NCI-H526 (cell line): ENCODE measurements at regions not wholly inside any gene's neighbourhood (a gene's known extent, or its start where the extent isn't known, plus 50 kb on each side); places are given as distances from the start of the nearest gene placed in this dataset.

ENCODE experiments used
- DNase-seq, 2 experiments: peaks; one replicate each; lab custom pipeline; 2025; lab: John Stamatoyannopoulos, UW

DNA sequence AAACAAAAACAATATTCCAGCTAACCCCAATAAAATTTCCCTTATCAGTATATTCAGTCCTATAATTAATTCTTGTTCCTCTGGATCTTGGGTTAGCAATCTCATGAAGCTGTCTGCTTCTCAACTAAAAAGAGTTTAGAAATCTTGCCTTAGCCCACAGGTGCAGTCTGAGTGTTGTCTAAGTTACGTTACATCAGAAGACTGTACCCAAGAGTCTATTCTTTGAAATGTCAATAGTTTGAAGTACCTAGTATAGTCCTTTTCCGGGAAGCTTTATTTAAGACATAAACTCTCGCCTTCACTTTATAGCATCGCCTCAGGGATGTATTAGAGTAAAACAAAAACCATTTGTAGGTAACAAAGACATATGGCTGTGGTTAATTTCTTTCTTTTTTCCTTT lies 465.1 kb downstream of the FUT8 start:
- DNase-seq: no peak

DNA sequence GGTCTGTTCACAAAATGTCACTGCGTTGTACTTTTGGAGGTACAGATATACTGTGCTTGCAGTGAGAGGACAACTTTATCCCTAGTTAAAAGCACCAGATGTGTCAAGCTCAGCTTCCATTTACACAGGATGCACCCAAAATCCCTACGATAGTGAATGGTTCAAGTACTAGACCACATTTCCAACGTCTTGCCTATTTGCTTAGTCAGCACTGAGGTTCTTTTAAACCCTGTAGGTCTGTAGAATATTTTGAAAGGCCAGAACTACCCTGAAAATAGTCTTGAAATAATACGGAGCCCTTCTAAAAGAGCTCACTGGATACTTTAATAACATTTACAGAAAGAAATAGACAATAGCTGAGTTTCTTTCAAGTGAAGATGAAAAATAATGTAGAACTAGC lies 466.1 kb downstream of the FUT8 start:
- DNase-seq: no peak

DNA sequence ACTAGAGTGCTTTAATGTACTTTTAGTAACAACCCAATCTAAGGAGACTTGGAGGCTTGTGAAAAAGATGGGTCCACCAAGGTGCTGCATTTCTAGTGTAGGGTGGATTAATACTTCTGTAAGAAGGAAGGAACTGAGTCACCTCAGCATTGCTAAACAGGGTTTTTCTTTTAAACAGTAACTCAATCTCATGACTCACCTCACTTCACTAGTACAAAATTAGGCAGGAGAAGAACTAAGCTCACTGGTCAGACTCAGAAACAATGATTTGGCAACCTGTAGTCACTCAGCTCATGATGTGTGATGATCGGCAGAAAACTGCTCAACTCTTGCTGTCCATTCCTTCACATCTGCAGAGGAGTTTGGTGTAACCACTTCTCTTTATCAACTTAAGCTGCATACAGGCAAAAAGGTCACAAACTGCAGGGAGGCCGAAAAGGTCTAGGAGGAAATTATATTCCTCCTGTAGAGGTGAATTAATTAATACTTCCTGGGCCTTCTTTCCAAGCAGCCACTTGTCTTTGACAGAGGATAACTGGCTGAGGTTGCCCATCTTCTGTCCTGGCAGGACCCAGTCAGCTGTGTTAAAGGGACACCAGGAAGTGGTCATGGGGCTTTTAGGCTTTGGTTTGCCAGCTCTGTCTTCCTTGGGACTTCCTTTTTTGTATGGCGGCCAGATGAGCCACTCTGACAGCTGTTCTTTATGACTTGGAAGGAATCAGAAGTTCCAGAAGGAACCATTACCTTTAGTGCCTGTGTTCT lies 466.9 kb downstream of the FUT8 start:
- DNase-seq: no peak

DNA sequence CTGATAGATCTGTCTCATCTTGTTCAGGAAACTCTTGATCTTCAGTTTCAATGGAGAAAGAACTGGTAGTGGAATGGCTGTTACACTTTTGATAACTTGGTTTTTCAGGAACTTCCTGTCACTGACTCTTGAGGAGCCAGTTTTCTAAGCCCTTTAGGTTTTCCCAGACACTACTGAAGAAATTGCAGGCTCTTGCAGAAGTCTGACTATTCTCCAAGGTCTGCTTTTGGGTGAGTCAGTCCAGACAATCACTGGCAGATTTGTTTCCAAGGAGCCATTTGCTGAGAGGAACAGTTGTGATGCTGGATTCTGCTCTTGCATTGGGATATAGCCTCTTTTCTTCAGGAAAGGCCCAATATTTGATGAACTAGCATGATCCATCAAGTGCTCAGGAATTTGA lies 468.0 kb downstream of the FUT8 start:
- DNase-seq: no peak

DNA sequence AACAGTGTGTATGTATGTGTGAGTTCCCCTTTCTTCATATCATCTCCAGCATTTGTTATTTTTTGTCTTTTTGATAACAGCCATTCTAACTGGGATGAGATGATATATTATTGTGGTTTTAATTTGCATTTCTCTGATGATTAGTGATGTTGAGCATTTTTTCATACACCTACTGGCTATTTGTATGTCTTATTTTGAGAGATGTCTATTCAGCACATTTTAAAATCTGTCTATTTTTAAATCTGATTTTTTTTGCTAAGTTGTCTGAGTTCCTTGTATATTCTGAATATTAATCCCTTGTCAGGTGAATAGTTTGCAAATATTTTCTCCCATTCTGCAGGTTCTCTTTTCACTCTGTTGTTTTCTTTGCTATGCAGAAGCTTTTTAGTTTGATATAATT lies 469.1 kb downstream of the FUT8 start:
- no peak for DNase-seq

DNA sequence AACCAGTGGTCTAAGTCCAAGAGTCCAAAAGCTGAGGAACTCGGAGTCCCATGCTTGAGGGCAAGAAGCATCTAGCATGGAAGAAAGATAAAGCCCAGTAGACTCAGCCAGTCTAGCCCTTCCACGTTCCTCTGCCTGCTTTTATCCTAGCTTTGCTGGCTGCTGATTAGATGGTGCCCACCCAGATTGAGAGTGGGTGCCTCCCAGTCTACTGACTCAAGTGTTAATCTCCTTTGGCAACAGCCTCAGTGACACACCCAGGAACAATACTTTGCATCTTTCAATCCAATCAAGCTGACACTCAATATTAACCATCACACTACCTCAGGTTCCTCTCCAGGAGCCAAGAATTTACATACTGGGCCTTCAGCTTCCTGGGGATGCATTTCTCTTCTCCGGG lies 476.1 kb downstream of the FUT8 start:
- peak in 1 of 2 experiments; percentile 14 for DNase-seq

DNA sequence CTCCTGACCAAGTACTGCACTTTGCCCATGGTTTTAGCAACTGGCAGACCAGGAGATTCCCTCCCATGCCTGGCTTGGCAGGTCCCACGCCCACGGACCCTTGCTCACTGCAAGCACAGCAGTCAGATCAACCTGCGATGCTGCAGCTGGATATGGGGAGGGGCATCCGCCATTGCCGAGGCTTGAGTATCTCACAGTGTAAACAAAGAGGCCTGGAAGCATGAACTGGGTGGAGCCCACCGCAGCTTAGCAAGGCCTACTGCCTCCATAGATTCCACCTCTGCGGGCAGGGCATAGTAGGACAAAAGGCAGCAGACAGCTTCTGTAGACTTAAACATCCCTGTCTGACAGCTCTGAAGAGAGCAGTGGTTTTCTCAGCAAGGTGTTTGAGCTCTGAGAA lies 479.8 kb downstream of the FUT8 start:
- no peak for DNase-seq

DNA sequence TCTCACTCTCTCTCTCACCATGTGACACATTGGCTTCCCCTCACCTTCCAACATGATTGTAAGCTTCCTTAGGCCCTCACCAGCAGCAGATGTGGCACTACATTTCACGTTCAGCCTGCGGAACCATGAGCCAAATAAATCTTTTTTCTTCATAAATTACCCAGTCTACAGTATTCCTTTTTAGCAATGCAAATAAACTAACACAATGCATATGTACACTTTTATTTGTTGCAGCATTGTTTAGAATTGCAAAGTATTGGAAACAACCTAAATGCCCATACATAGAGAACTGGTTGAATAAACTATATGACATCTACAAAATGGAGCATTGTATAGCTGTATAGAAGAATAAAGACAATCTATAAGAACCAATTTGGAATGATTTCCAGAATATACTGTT lies 487.6 kb downstream of the FUT8 start:
- no peak for DNase-seq

DNA sequence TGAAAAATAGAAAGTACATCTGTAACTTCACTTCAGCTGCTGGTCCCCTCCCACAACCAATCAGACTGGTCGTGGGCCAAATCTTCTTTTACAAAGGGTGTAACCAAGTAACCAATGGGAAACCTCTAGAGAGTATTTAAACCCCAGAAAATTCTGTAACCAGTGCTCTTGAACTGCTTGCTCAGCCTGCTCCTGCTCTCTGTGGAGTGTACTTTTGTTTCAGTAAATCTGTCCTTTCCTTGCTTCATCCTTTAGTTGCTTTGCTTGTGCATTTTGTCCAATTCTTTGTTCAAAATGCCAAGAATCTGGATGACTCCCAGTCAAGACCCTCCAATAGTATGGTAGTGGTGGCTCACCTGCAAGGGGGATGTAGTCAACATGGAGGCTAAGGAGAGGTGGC lies 489.1 kb downstream of the FUT8 start:
- DNase-seq: no peak

DNA sequence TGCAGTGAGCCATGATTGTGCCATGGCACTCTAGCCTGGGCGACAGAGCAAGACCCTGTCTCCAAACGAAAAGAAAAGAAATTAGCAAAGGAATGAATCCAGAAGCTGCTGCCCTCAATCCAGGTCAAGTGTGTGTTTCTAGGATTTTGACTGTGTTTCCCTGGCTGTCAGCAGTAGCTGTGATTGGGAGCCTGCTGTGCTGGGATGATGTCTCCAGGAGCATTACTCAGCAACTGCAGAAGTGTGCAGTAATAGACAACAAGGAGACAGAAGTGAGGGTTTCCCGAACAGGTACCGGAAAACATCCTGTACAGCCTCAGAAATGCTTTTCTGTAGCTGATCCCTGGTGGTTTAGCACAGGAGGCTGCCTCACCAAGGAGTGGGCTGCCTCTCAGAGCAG lies 492.5 kb downstream of the FUT8 start:
- no peak for DNase-seq

DNA sequence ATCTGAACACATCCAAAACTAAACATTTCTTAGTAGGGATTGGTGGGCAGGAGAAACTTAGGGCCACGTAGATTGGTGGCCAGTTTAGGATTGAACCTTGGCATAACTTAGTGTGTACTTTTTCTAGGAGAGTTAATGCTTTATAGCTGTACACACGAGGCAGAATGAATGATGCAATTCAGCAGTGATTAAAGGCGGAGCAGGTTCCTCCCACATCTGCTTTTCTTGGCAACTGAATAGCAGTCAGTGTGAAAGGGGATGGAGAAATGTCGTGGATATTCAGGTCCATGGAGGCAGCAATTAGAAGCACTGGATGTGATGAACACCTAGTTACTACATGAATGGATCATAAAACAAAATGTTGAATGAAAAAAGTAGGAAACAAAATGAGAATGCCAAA lies 493.8 kb downstream of the FUT8 start:
- DNase-seq: peak in 1 of 2 experiments; percentile 14

DNA sequence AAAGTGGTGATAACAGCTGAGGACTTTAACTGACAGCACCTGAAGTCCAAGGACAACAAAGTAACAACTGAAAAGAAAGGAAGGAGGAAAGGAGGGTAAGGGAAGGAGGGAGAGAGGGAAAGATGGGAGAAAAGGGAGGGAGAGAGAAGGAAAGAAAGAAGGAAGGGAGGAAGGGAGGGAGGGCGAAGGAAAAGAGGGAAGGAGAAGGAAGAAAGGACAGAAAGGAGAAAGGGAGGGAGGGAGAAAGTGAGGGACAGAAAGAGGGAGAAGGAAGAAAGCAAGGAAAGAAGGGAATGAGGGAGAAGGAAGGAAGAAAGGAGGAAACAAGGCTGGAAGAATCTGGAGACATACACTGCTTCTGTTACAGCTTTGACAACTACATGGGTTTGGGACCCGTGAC lies 494.4 kb downstream of the FUT8 start:
- no peak for DNase-seq

DNA sequence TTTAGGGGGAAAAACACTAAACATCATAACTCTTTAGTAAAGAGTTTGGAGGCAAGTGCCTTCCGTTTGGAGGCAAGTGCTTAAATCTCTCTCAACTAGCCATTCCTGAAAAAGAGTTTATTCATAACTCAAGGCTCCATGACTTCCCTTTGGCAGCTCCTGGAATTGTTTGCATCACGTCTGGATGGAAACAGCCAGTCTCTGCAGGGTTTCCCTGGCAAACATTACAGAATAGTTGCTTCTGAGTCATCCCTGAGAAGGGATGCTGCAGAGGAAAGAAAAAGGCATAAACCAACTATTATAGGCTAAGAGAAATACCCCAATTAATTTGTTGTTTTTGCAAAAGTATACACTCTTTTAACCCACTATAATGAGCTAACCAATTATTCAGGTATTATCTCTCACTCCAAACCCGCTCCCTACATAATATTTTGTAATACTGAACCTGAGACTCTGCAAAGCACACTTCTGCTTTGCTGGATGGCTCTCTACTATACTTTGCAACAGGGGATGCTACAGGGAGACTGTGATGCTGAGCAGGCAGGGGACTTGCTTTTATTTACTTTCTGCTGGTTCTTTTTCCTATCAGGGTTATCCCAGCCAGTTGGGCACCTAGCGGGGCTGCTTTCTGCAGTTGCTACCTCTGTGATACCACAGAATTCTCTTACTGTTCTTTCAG lies 497.7 kb downstream of the FUT8 start:
- no peak for DNase-seq

DNA sequence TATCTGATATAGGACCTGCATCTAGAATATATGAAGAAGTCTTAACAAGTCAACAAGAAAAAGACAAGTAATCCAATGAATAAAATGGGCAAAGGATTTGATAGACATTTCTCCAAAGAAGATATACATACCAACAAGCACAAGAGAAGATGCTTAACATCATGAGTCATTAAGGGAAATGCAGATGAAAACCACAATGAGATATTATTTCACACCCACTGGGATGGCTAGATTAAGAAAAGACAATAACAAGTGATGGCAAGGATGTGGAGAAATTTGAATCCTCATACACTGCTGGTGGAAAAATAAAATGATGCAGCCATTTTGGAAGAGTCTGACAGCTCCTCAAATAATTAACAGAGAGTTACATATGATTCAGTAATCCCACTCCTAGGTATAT lies 502.6 kb downstream of the FUT8 start:
- no peak for DNase-seq

DNA sequence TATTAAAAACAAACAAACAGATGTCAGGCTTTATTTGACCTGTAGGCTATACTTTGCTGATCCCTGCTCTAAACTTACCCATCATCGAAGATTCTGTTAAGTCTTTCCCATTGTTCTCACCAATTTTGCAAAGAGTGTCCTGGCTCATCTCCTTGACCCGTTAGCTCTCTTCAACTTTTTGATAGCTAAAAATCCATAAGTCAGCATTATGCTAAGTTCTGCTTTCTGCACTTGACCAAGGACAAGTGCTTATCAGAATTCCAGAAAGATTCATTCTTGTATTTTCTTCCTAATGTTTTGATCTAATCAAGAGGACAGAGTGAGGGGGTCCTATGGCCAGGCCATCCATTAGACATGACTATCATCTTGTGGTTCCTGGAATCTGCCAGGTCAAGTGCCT lies 503.5 kb downstream of the FUT8 start:
- no peak for DNase-seq

DNA sequence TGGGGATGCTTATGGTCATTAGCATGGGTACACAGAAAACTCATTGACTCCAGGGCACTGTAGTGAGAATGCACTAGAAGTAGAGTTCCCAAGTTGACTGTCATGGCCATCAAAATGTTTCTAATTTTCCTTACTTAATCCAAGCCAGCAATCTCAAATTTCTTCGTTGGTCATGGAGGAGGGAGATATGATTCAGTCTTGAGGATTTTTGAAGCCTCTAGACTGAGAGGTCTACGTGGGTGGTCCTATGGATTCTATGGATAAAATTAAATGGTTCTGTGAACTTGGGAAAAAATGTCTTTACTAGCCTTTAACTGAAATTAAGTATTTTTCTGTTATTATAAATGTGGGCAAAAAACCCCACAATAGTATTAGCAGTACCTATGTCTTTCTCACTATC lies 508.5 kb downstream of the FUT8 start:
- no peak for DNase-seq

DNA sequence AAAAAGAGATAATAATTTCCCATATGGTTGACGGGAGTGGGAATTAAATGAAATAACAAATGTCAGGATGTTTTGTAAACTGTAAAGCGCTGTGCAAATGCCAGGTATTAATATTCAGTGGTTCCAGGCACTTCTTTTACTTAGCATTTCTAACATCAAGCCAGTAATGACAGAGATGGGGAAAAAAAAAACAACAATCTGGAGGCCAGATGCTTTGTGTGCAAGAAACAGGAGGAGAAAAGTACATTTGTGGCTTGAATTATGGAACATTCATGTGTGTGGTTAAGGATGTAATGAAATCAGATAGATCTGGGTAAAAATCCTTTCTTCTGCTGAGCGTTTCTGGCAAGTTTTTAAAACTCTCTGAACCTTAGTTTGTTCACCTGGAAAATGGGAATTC lies 509.6 kb downstream of the FUT8 start:
- no peak for DNase-seq

DNA sequence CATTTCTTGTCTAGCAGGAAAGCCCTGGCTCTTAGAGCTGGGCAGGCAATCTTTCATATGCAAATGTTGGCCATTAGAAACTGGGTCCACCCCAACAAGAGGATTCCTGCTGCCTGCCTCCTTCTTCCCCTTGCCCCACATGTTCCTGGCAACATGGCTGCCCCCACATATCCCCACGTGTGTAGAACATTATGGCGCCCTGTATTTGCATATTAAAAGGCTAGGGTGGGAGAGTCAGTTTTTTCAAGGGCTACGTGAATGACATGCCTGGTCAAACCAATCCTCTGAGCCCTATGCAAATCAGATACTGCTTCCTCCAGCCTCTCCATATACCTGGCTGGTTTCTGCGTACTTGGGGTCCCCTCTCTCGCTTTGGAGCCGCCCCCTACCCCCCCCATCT lies 514.0 kb downstream of the FUT8 start:
- DNase-seq: peak; percentile 74 to 79

DNA sequence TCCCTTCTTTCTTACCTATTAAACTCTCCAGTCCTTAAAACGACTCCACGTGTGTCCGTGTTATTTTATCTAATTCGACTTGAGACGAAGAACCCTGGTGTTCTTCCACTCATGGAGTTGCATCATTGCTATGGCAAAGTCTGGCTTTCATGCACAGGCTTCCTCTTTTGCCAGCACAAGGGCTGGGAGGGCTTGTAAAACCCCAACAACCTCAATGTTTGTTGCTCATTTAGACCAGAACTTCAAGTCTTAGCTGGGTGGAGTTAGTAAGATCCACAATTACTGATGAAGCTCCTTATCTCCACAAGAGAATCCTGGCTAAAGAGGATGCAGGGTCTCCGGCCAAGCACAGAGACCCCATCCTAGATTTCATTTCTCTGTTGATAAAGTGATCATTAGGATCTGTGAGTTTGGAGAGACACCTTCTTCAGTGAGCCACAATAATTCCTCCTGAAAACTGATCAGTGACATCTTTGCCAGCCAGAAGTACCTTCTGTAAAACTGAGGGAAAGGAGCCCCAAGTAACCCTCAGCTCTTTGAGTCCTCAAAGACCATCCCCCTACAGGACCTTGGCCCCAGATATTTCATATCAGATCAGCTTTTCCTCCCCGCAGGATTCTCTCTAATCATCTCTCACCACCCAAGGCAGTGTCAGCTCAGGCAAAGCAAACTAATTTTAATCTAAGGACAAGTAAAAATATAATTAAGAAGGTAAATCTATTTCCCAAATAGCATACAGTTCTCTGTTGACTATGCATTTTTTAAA lies 514.6 kb downstream of the FUT8 start:
- no peak for DNase-seq

DNA sequence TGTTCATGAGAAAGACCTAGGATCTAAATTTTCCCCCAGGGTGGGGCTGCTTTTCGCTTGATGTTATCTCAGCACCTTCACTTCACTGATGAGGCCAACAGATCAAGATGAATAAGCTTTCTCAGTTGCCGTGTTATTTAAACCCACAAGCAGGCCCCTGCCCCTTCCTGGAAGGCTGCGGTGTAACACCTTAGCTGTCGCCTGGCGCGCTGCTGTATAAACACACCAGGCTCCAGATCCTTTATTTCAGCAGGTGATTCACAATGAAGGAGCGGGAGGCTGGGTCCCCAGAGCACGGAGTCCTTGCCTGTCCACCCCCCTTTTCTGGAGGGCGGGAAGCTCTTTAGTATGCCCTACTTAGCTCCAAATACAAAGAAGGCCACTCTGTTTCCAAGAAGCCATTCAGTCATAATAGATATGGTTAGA lies 515.4 kb downstream of the FUT8 start:
- peak; percentile 9 to 58 for DNase-seq

DNA sequence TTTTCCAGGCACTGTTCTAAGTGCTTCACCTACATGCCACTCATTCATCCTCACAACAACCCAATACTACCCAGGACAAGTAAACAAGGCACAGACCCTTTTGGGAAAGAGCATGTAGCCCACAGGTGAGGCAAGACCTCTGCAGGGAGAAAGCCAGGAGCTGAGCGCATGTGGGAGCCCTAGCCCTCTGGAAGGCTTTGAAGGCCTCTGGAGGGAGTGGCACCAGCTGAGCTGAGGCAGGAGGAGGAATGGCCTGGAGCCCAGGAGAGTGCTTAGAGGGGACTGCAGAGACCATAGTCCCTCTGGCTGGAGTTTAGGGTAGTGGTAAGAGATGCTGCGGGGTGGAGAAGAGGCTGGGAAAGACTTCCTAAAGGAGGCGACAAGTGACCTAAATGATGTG lies 516.5 kb downstream of the FUT8 start:
- DNase-seq: no peak

DNA sequence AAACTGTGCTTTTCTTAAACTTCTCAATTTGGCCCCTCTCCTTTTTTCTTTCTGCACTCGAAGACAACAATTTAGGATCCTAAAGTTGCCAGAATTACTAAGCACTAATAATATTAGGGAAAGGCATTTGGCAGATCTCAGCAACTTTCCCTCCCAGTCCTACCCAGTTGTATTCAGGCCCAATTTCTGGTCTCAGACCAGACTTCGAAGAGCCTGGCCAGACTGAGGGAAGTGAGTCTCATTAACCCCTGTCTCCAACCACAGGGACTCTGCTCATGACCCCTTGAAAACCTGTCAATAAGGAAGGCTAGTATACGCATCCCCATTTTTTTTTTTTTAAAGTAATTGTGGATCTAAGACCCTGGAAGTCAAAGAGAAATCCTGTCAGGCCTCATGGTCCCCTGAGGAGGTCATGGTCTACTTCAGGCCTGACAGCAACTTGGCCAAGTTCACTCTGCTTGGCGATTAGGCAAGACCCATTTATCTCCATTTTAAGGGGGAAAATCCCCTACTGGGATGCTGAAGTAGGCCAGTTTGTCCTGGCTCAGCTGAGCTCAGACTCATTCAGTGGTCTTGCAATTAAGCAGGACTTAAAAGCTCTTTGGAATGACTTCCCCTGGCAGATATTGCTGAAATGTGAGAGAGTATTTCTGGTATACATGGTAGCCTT lies 521.0 kb downstream of the FUT8 start:
- DNase-seq: no peak

DNA sequence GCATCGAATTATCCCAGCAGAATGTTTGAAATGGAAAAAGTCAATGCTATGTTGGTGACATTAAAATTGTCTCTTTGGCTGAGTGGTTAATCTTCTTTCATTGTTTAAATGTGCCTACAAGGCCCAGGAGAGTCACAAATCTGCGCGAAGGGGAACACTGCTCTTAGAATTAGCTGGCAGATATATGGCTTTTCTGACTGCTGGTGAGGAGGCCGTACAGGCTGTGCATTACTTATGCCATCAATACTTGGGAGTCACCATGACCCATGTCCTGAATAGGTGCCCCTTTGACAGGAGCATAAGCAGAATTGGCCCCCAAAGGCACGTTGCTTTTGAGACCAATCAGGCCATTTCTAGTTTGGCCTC lies 521.5 kb downstream of the FUT8 start:
- DNase-seq: no peak
